Natural killer cell (primary cell): ENCODE measurements at regions not wholly inside any gene's neighbourhood (a gene's known extent, or its start where the extent isn't known, plus 50 kb on each side); places are given as distances from the start of the nearest gene placed in this dataset.

ENCODE experiments used
- ATAC-seq, 3 donors: fragments of 150-1000 bp in 2 of 3; fragments of 200-7000 bp in 1 of 3; cut with Tn5 transposase; 1 replicate in 1 of 3; 2 replicates in 2 of 3; pipeline ENCODE4 v1.10.0; 2021; ENCODE audit warnings: mild to moderate bottlenecking in 2 of 3, moderate library complexity in 2 of 3
- DNase-seq, 2 donors: peaks; one replicate each; pipeline versions ENCODE4 v3.0.0 to v3.0.0-alpha.2; 2013 to 2021; ENCODE audit warnings: mixed read lengths in 1 of 2
- H3K27ac ChIP-seq: one replicate; pipeline ENCODE4 v1.5.1; 2013; ENCODE audit warnings: mild to moderate bottlenecking, low read length
- H3K27me3 ChIP-seq: one replicate; pipeline ENCODE4 v1.6.1; 2013; ENCODE audit warnings: low read length; ENCODE audit not compliant: control insufficient read depth, insufficient read depth
- H3K36me3 ChIP-seq: one replicate; pipeline ENCODE4 v1.6.1; 2013; ENCODE audit warnings: low read length; ENCODE audit not compliant: control insufficient read depth, insufficient read depth
- H3K4me1 ChIP-seq: one replicate; pipeline ENCODE4 v1.6.1; 2013; ENCODE audit warnings: low read length; ENCODE audit not compliant: control insufficient read depth, insufficient read depth
- H3K4me3 ChIP-seq: one replicate; pipeline ENCODE4 v1.5.1; 2013; ENCODE audit warnings: low read length
- H3K9me3 ChIP-seq: one replicate; pipeline ENCODE4 v1.6.1; 2013; ENCODE audit warnings: low read length; ENCODE audit not compliant: control insufficient read depth, insufficient read depth
- H3K27ac Mint-ChIP-seq, 2 donors: one replicate each; pipeline ENCODE4 v1.8.0; 2022; ENCODE audit warnings: mild to moderate bottlenecking in 2 of 2, mixed read lengths in 2 of 2, moderate library complexity in 1 of 2
- H3K27me3 Mint-ChIP-seq, 2 donors: one replicate each; pipeline ENCODE4 v1.8.0; 2022; ENCODE audit warnings: low read depth in 2 of 2, mixed read lengths in 2 of 2
- H3K36me3 Mint-ChIP-seq: one replicate; pipeline ENCODE4 v1.8.0; 2022; ENCODE audit warnings: mixed read lengths
- H3K4me1 Mint-ChIP-seq, 2 donors: one replicate each; pipeline ENCODE4 v1.8.0; 2022; ENCODE audit warnings: mixed read lengths in 2 of 2
- H3K4me3 Mint-ChIP-seq: one replicate; pipeline ENCODE4 v1.8.0; 2022; ENCODE audit warnings: mild to moderate bottlenecking, moderate library complexity, mixed read lengths
- H3K9me3 Mint-ChIP-seq, 2 donors: one replicate each; pipeline ENCODE4 v1.8.0; 2022; ENCODE audit warnings: mixed read lengths in 2 of 2
- CTCF ChIP-seq: fragments of 200-600 bp; IDR thresholded peaks from one replicate; pipeline ENCODE4 v1.8.0; 2022; ENCODE audit warnings: antibody characterized with exemption
- WGBS: methylation state at CpG from one replicate; pipeline ENCODE4 v1.1.7; 2013; ENCODE audit warnings: missing lambda C conversion rate; ENCODE audit not compliant: insufficient coverage; 5-methylcytosine and 5-hydroxymethylcytosine counted together
- intact Hi-C: fragments of 100-400 bp; cut with micrococcal nuclease; formaldehyde crosslinking; loops from one replicate; pipeline ENCODE4 v1.14.2; 2022

- DNase-seq = no peak
These were observed 236.3 kb upstream of the SPRED2 start for GRCh38 chr2:65668744-65669143.

GRCh38 chr2:65666156-65666725, 233.8 kb upstream of the SPRED2 start:
- no peak for ATAC-seq
- Mint-ChIP-seq H3K27ac (no peak overlapping the region), H3K9me3 (peaks cover 3% of the 10 kb centered on the region in 2 donors), H3K4me3 (no peak overlapping the region), H3K27me3 (peaks cover 13 to 19% of the 10 kb centered on the region in 2 donors), H3K4me1 (no peaks in the 10 kb centered on the region), H3K36me3 (no peaks in the 10 kb centered on the region)
- no peaks in the 10 kb centered on the region for H3K27me3 ChIP-seq
- no peak for TF ChIP-seq CTCF
- H3K9me3 ChIP-seq = peaks cover 8% of the 10 kb centered on the region
- no peak overlapping the region for H3K4me3 ChIP-seq
- H3K27ac ChIP-seq = no peak overlapping the region
- WGBS = 71% methylated on average over 6 of the region's 6 CpGs
- no peaks in the 10 kb centered on the region for H3K4me1 ChIP-seq
- no peak for DNase-seq
- intact Hi-C loops = no loop called here
- no peaks in the 10 kb centered on the region for H3K36me3 ChIP-seq

More at GRCh38 chr2:65668744-65669143, 236.3 kb upstream of the SPRED2 start:
- Histone ChIP-seq H3K27ac (no peak overlapping the region), H3K36me3 (no peaks in the 10 kb centered on the region), H3K27me3 (no peaks in the 10 kb centered on the region), H3K4me3 (no peak overlapping the region), H3K4me1 (no peaks in the 10 kb centered on the region), H3K9me3 (peaks cover 8% of the 10 kb centered on the region)
- Mint-ChIP-seq H3K4me3 (no peak overlapping the region), H3K4me1 (no peaks in the 10 kb centered on the region), H3K9me3 (peaks cover 3% of the 10 kb centered on the region in 2 donors), H3K27ac (no peak overlapping the region), H3K36me3 (no peaks in the 10 kb centered on the region), H3K27me3 (peaks cover 14 to 19% of the 10 kb centered on the region in 2 donors)
- no peak for TF ChIP-seq CTCF
- intact Hi-C loops = no loop called here
- ATAC-seq = no peak

GRCh38 chr2:65664931-65665330, 232.5 kb upstream of the SPRED2 start:
- Histone ChIP-seq H3K4me1 (no peaks in the 10 kb centered on the region), H3K36me3 (no peaks in the 10 kb centered on the region), H3K27me3 (no peaks in the 10 kb centered on the region), H3K4me3 (no peak overlapping the region), H3K27ac (no peak overlapping the region), H3K9me3 (peaks cover 8% of the 10 kb centered on the region)
- ATAC-seq = no peak
- no peak overlapping the region for H3K27ac Mint-ChIP-seq
- H3K36me3 Mint-ChIP-seq = no peaks in the 10 kb centered on the region
- H3K9me3 Mint-ChIP-seq = peaks cover 3% of the 10 kb centered on the region in 2 donors
- 100% methylated on average over 2 of the region's 2 CpGs for WGBS
- peaks cover 5 to 15% of the 10 kb centered on the region in 2 donors for H3K27me3 Mint-ChIP-seq
- no peak for DNase-seq
- no peak overlapping the region for H3K4me3 Mint-ChIP-seq
- no peak for TF ChIP-seq CTCF
- H3K4me1 Mint-ChIP-seq = no peaks in the 10 kb centered on the region
- intact Hi-C loops = no loop called here

- peaks cover 6% of the 10 kb centered on the region for H3K9me3 ChIP-seq
- intact Hi-C loops = no loop called here
- Mint-ChIP-seq H3K27me3 (peaks cover 8 to 13% of the 10 kb centered on the region in 2 donors), H3K4me3 (no peak overlapping the region), H3K4me1 (no peaks in the 10 kb centered on the region), H3K9me3 (peaks cover 3% of the 10 kb centered on the region in 2 donors), H3K27ac (no peak overlapping the region), H3K36me3 (no peaks in the 10 kb centered on the region)
- H3K4me1 ChIP-seq = no peaks in the 10 kb centered on the region
- no peak overlapping the region for H3K27ac ChIP-seq
- no peak overlapping the region for H3K4me3 ChIP-seq
- DNase-seq (no peak), ATAC-seq (no peak)
- no peak for TF ChIP-seq CTCF
- H3K36me3 ChIP-seq = no peaks in the 10 kb centered on the region
- whole genome bisulfite sequencing = 76% methylated on average over 6 of the region's 6 CpGs
- H3K27me3 ChIP-seq = no peaks in the 10 kb centered on the region
These were observed 231.5 kb upstream of the SPRED2 start for GRCh38 chr2:65663831-65664407.
